ENCODE measurements at regions not wholly inside any gene's neighbourhood (a gene's known extent, or its start where the extent isn't known, plus 50 kb on each side); places are given as distances from the start of the nearest gene placed in this dataset.

DNA sequence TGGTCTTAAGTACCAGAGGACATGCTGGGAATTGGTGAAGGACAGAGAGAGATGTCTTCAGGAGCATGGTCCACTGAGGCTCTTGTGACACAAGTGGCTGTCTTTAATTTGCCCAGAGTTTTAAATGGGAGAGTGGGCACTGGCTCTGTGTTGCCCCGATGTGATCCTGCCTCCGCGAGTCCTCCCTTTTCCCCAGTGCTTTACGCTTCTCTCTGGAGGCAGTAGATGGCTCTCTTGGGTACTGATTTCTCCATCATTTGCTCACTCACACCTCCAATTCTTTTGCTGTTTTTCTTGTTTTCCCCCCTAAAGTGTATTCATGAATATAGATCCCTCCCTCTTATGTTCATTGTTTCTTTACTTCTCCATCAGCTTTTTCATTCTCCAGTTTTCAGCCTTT is 74.3 kb downstream of the EMP1 start:
- DNase-seq (ENCODE audit: low read depth in 3 of 3, low spot score in 2 of 3), result no peak
